ENCODE measurements at regions not wholly inside any gene's neighbourhood (a gene's known extent, or its start where the extent isn't known, plus 50 kb on each side); places are given as distances from the start of the nearest gene placed in this dataset.

DNA sequence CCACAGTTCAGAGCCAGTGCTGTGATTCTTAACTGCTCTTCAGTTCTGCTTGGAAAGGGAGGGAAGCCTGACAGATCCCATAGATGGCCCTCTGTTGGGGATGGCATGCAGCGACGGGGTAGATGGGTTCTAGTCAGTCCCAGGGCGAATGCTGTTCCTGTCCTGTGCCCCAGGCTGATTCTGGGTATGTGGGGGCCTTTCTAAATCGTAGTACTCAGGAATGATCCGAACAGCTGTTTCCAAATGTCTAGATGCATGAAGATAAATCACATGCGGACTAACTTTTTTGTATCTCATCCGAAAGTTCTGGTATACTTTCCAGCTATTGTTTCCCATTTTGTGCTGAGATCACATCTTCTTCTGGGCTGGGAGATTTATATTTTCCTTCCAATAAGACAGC, 186.0 kb upstream of the MKI67 start:
- TF ChIP-seq, protein P1, sequence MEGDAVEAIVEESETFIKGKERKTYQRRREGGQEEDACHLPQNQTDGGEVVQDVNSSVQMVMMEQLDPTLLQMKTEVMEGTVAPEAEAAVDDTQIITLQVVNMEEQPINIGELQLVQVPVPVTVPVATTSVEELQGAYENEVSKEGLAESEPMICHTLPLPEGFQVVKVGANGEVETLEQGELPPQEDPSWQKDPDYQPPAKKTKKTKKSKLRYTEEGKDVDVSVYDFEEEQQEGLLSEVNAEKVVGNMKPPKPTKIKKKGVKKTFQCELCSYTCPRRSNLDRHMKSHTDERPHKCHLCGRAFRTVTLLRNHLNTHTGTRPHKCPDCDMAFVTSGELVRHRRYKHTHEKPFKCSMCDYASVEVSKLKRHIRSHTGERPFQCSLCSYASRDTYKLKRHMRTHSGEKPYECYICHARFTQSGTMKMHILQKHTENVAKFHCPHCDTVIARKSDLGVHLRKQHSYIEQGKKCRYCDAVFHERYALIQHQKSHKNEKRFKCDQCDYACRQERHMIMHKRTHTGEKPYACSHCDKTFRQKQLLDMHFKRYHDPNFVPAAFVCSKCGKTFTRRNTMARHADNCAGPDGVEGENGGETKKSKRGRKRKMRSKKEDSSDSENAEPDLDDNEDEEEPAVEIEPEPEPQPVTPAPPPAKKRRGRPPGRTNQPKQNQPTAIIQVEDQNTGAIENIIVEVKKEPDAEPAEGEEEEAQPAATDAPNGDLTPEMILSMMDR (IDR thresholded peaks at IDR 0.05) = no peak
- TF ChIP-seq POLR2A (IDR thresholded peaks at IDR 0.05) = no peak
- WGBS, 2 donors = 84 to 88% methylated on average over 7 of the region's 7 CpGs
- no peak overlapping the region for H3K4me3 ChIP-seq (ENCODE audit: low read depth, poor library complexity, severe bottlenecking)
- intact Hi-C loops (cut with DNase I; ENCODE audit: low total_unique reads) = no loop called here
- DNase-seq (ENCODE audit: low spot score in 2 of 2) = peak in 1 of 2 donors; percentile 71

DNA sequence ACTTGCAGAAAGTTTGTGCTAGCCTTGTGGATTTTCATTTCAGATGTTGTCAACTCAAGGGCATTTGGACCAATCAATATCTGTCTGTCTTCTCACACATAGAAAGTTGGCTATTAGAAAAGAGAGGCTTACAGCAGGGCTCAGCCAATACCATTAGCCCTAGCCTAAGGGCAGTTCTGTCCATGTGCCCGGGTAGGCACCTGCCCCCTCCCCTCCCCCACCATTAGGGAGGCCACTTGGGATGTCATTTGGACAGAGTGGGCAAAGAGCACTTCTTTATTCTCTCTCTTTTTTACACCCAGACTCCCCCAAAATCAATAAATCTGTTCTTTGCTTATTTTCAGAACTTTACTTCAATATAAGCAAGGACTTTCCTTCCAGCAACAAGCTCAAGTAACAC, 188.5 kb upstream of the MKI67 start:
- DNase-seq (ENCODE audit: low spot score in 2 of 2) = peak in 1 of 2 donors; percentile 25
- intact Hi-C loops (cut with DNase I; ENCODE audit: low total_unique reads) = no loop called here
- no peak overlapping the region for H3K4me3 ChIP-seq (ENCODE audit: low read depth, poor library complexity, severe bottlenecking)
- 44 to 61% methylated on average over 1 of the region's 1 CpG for WGBS, 2 donors
- TF ChIP-seq, protein P1 (IDR thresholded peaks at IDR 0.05) = no peak
- no peak for TF ChIP-seq POLR2A (IDR thresholded peaks at IDR 0.05)

DNA sequence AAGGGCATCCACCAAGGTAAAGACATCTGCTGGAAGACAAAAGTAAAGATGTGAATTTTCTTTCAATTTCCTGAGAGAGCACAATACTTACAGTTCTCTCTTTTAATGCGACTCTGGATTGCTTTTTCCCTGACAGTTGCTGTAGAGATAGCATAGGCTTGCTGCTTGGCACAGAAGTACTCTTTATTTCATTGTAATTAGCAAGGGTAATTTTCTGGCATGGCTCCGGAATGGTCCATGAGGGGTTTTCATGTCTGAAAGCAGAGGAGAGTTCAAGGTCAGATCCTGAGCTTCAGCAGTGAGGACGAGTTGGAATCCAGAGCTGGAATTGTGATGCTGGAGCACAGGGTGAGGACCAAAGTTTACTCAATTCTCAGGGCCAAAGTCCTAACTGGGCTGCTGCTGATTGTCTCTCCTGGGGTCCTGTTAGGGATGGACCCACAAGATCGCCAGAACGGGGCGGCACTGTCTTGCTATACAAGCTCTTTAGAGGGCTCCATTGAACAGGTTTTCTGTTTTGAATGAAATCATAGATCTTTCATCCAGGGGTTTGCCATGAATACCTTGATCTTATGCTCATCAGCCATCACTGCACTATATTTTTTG, 190.0 kb upstream of the MKI67 start:
- 82 to 89% methylated on average over 6 of the region's 6 CpGs for WGBS, 2 donors
- TF ChIP-seq, protein P1 (IDR thresholded peaks at IDR 0.05) = no peak
- TF ChIP-seq POLR2A (IDR thresholded peaks at IDR 0.05) = no peak
- peak in 1 of 2 donors; percentile 26 for DNase-seq (ENCODE audit: low spot score in 2 of 2)
- H3K4me3 ChIP-seq (ENCODE audit: low read depth, poor library complexity, severe bottlenecking) = no peak overlapping the region
- intact Hi-C loops (cut with DNase I; ENCODE audit: low total_unique reads) = no loop called here

DNA sequence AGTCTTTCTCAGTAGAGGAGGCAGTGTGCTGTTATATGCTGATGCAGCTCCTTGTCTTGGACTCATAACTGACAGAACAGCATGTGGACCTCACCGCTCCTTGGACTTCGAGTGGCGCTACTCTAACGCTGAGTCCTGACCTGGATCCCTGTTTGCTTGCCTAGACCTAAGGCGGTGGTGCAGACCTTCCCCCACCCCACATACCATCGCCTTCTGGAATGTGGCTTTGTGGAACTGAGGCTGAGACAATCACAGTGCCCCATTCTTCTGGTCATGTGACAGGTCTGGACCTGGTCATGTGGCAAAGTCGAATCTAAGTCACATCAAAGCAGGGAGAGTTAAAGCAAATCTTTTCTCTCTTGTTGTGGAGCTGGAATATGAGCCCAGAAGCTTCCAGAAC, 190.7 kb upstream of the MKI67 start:
- intact Hi-C loops (cut with DNase I; ENCODE audit: low total_unique reads) = no loop called here
- WGBS, 2 donors = 86 to 94% methylated on average over 7 of the region's 7 CpGs
- H3K4me3 ChIP-seq (ENCODE audit: low read depth, poor library complexity, severe bottlenecking) = no peak overlapping the region
- DNase-seq (ENCODE audit: low spot score in 2 of 2) = peak in 1 of 2 donors; percentile 21
- TF ChIP-seq POLR2A (IDR thresholded peaks at IDR 0.05) = no peak
- TF ChIP-seq, protein P1 (IDR thresholded peaks at IDR 0.05) = no peak

DNA sequence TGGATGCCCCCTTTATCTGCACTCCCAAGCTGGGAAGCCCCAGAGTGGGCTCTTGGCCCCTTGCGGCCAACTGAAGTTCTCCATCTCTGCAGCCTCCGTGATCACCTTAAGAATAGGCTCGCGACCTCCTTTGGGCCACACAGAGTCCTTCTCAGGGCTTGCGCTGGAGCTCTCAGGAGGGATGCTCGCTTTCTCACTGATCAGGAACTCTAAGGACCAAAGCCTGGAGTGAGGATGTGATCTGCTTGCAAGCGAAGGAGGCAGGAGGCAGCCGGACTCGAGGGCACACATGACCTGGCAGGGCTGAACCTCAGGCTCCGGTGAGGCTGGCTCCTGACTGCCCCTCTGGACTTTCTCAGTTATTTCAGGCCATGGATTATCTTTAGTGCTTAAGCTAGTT, 192.1 kb upstream of the MKI67 start:
- no peak for TF ChIP-seq POLR2A (IDR thresholded peaks at IDR 0.05)
- TF ChIP-seq, protein P1 (IDR thresholded peaks at IDR 0.05) = no peak
- 92% methylated on average over 10 of the region's 10 CpGs for WGBS, 2 donors
- intact Hi-C loops (cut with DNase I; ENCODE audit: low total_unique reads) = no loop called here
- no peak overlapping the region for H3K4me3 ChIP-seq (ENCODE audit: low read depth, poor library complexity, severe bottlenecking)
- DNase-seq (ENCODE audit: low spot score in 2 of 2) = peak in 1 of 2 donors; percentile 57

DNA sequence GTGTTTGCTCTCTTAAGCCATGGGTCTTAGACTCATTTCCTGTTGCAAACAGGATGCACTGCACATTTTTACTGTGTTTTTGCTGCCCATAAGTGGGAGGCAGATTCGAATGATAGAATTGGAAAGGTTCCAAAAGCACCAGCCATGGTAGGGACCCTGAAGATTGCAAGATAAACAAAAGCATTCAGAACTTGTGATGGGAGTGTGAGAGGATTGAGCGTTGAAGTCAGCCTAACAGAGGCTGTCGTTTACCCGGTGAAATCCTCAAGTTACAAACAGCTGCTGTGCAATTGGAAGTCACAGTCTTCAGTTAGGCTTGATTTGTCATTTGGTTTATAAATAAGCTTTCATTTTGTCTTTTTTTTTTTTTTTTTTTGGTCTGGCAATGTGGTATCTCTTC, 192.7 kb upstream of the MKI67 start:
- intact Hi-C loops (cut with DNase I; ENCODE audit: low total_unique reads) = no loop called here
- WGBS, 2 donors = 53 to 67% methylated on average over 4 of the region's 4 CpGs
- DNase-seq (ENCODE audit: low spot score in 2 of 2) = no peak
- TF ChIP-seq, protein P1 (IDR thresholded peaks at IDR 0.05) = no peak
- no peak for TF ChIP-seq POLR2A (IDR thresholded peaks at IDR 0.05)
- H3K4me3 ChIP-seq (ENCODE audit: low read depth, poor library complexity, severe bottlenecking) = no peak overlapping the region

Data from lower leg skin (tissue), 4 donors.